ENCODE measurements at regions not wholly inside any gene's neighbourhood (a gene's known extent, or its start where the extent isn't known, plus 50 kb on each side); places are given as distances from the start of the nearest gene placed in this dataset.

GRCh38 chr14:49218436-49219092, 367.6 kb downstream of the RPS29 start:
- TF ChIP-seq CTCF (IDR thresholded peaks at IDR 0.05) (no peak), POLR2A (IDR thresholded peaks at IDR 0.05) (no peak)

Measured in adrenal gland (tissue), 5 donors.